NB4 (cell line): ENCODE measurements at regions not wholly inside any gene's neighbourhood (a gene's known extent, or its start where the extent isn't known, plus 50 kb on each side); places are given as distances from the start of the nearest gene placed in this dataset.

Source experiments
- CTCF ChIP-seq: IDR thresholded peaks from one replicate; pipeline ENCODE4 v1.5.1; 2012; ENCODE audit warnings: low read depth, low read length
- POLR2A ChIP-seq: IDR thresholded peaks from 2 replicates; pipeline ENCODE4 v1.6.1; 2011; ENCODE audit warnings: mild to moderate bottlenecking; ENCODE audit not compliant: insufficient read length; ENCODE audit errors: extremely low read depth

GRCh38 chr11:15726221-15726746 lies 611.6 kb downstream of the INSC start:
- TF ChIP-seq POLR2A (no peak), CTCF (no peak)
